Fibroblast of lung (primary cell): ENCODE measurements at regions not wholly inside any gene's neighbourhood (a gene's known extent, or its start where the extent isn't known, plus 50 kb on each side); places are given as distances from the start of the nearest gene placed in this dataset.

ENCODE experiments used
- EZH2 ChIP-seq: IDR thresholded peaks from 2 replicates; pipeline ENCODE4 v1.5.1; 2012; ENCODE audit warnings: low read length, control low read depth, mild to moderate bottlenecking; ENCODE audit errors: missing control alignments
- TF ChIP-seq, protein P1 (sequence below), 2 donors: IDR thresholded peaks in 1 of 2; conservative IDR thresholded peaks in 1 of 2; 1 replicate in 1 of 2; 2 replicates in 1 of 2; pipeline ENCODE4 v1.5.1; 2011 to 2012; ENCODE audit warnings: low read length in 2 of 2, control low read depth in 1 of 2, inconsistent platforms in 1 of 2, low read depth in 1 of 2, mild to moderate bottlenecking in 1 of 2

DNA sequence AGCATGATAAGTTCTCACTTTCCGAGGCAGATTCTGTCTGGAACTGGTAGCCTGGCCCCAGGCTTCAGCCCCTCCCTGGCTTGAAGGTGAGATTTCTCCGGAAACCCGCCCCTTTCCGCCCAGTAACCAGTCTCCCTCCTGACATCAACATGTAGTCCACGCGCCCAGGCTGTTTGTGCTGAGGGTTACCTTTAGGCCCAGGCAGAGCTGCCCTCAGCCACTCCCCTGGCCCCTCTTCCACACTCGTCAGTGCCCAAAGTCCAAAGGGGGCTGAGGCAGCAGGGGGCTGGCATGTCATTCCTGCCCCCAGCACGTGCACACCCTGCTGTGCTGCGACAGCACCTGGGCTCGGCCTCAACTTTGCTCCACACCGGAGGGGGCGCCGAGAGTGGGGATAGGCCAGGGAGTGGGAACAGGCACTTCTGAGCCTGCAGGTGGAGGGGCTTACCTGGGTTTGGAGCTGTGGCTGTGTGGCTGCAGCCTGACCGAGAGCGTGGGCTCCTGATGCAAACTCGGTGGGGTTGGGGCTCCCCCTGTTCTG is 69.5 kb upstream of the ANK2 start:
- TF ChIP-seq, protein P1, sequence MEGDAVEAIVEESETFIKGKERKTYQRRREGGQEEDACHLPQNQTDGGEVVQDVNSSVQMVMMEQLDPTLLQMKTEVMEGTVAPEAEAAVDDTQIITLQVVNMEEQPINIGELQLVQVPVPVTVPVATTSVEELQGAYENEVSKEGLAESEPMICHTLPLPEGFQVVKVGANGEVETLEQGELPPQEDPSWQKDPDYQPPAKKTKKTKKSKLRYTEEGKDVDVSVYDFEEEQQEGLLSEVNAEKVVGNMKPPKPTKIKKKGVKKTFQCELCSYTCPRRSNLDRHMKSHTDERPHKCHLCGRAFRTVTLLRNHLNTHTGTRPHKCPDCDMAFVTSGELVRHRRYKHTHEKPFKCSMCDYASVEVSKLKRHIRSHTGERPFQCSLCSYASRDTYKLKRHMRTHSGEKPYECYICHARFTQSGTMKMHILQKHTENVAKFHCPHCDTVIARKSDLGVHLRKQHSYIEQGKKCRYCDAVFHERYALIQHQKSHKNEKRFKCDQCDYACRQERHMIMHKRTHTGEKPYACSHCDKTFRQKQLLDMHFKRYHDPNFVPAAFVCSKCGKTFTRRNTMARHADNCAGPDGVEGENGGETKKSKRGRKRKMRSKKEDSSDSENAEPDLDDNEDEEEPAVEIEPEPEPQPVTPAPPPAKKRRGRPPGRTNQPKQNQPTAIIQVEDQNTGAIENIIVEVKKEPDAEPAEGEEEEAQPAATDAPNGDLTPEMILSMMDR (conservative IDR thresholded peaks at IDR 0.05 in 1 of 2, IDR thresholded peaks at IDR 0.05 in 1 of 2; ENCODE audit: low read depth in 1 of 2, low read length in 2 of 2): no peak
- no peak for TF ChIP-seq EZH2
